Lower leg skin (tissue), 4 donors: ENCODE measurements at regions not wholly inside any gene's neighbourhood (a gene's known extent, or its start where the extent isn't known, plus 50 kb on each side); places are given as distances from the start of the nearest gene placed in this dataset.
"Not testable (repeated sequence)": the region's sequence is repeated elsewhere in the genome, so short reads cannot be mapped to it uniquely, and the experiment has no call there.

Experiments used
- DNase-seq, 2 donors: peaks; one replicate each; pipeline ENCODE4 v3.0.0-alpha.2; 2019; ENCODE audit warnings: low spot score in 2 of 2
- H3K4me3 ChIP-seq: fragments of 200-600 bp; sonication (generic); 2 replicates; pipeline ENCODE4 v1.5.1; 2017; ENCODE audit warnings: mild to moderate bottlenecking, low read depth; ENCODE audit not compliant: poor library complexity, severe bottlenecking
- POLR2A ChIP-seq, 2 donors: fragments of 450-650 bp; IDR thresholded peaks; one replicate each; pipeline ENCODE4 v1.6.1; 2016 to 2017; ENCODE audit warnings: antibody characterized with exemption in 2 of 2, mild to moderate bottlenecking in 1 of 2, moderate library complexity in 1 of 2
- whole genome bisulfite sequencing, 2 donors: methylation state at CpG; one replicate each; pipeline ENCODE4 v1.1.5; 2018; 5-methylcytosine and 5-hydroxymethylcytosine counted together
- intact Hi-C: fragments of 100-400 bp; cut with DNase I; formaldehyde crosslinking; loops from one replicate; pipeline ENCODE4 v1.15.0; 2023; ENCODE audit warnings: low total_unique reads
- TF ChIP-seq, protein P1 (sequence below), 3 donors: fragments of 450-650 bp; IDR thresholded peaks; one replicate each; pipeline ENCODE4 v1.5.1; 2016; ENCODE audit warnings: antibody characterized with exemption in 3 of 3, mild to moderate bottlenecking in 3 of 3, moderate library complexity in 2 of 3

GRCh38 chr6:130644175-130644574 lies 183.0 kb upstream of the SMLR1 start:
- 95 to 100% methylated on average over 2 of the region's 2 CpGs for WGBS, 2 donors
- TF ChIP-seq POLR2A (IDR thresholded peaks at IDR 0.05) = no peak
- TF ChIP-seq, protein P1, sequence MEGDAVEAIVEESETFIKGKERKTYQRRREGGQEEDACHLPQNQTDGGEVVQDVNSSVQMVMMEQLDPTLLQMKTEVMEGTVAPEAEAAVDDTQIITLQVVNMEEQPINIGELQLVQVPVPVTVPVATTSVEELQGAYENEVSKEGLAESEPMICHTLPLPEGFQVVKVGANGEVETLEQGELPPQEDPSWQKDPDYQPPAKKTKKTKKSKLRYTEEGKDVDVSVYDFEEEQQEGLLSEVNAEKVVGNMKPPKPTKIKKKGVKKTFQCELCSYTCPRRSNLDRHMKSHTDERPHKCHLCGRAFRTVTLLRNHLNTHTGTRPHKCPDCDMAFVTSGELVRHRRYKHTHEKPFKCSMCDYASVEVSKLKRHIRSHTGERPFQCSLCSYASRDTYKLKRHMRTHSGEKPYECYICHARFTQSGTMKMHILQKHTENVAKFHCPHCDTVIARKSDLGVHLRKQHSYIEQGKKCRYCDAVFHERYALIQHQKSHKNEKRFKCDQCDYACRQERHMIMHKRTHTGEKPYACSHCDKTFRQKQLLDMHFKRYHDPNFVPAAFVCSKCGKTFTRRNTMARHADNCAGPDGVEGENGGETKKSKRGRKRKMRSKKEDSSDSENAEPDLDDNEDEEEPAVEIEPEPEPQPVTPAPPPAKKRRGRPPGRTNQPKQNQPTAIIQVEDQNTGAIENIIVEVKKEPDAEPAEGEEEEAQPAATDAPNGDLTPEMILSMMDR (IDR thresholded peaks at IDR 0.05) = no peak
- H3K4me3 ChIP-seq = no peak overlapping the region
- DNase-seq = no peak
- intact Hi-C loops = no loop called here

DNA sequence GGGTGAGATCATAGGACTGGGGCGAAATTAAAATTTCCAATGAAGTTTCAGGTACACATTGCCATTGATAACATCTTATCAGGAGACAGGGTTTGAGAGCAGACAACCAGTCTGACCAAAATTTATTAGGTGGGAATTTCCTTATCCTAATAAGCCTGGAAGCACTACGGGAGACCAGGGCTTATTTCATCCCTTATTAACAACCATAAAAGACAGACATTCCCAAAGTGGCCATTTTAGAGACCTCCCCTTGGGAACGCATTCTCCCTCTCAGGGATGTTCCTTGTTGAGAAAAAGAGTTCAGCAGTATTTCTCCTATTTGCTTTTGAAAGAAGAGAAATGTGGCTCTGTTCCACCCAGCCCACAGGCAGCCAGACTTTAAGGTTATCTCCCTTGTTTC lies 182.4 kb upstream of the SMLR1 start:
- WGBS, 2 donors = 84 to 94% methylated on average over 3 of the region's 3 CpGs
- DNase-seq, intact Hi-C loops, H3K4me3 ChIP-seq: not testable (repeated sequence)

GRCh38 chr6:130647246-130647645 lies 180.0 kb upstream of the SMLR1 start:
- no peak for DNase-seq
- H3K4me3 ChIP-seq = no peak overlapping the region
- TF ChIP-seq, protein P1 (IDR thresholded peaks at IDR 0.05) = no peak
- TF ChIP-seq POLR2A (IDR thresholded peaks at IDR 0.05) = no peak
- intact Hi-C loops = no loop called here

GRCh38 chr6:130655586-130655985 lies 171.6 kb upstream of the SMLR1 start:
- DNase-seq = no peak
- no peak overlapping the region for H3K4me3 ChIP-seq
- 88 to 90% methylated on average over 1 of the region's 1 CpG for WGBS, 2 donors
- intact Hi-C loops = no loop called here
- TF ChIP-seq POLR2A (IDR thresholded peaks at IDR 0.05) = no peak
- TF ChIP-seq, protein P1 (IDR thresholded peaks at IDR 0.05) = no peak

DNA sequence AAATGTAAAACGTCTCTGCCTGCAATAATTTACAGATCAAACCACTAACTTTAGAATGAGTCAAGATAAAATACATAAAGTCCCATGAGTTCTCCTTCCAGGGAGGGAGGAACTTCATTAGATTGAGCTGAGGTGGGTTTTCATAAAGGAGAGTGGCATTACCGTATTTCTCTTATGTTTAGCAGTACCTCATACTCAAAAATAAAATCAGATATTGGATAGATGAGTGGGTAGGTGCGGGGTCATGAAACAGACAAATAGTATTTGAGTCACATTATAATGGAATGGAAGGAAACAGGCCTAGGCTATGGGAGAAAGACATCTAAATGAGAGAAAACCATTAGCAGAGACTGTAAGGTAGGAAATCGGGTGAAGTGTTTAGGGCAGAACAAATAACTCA lies 166.1 kb upstream of the SMLR1 start:
- WGBS, 2 donors = 82 to 91% methylated on average over 4 of the region's 4 CpGs
- TF ChIP-seq, protein P1 (IDR thresholded peaks at IDR 0.05) = no peak
- no peak for TF ChIP-seq POLR2A (IDR thresholded peaks at IDR 0.05)
- H3K4me3 ChIP-seq = no peak overlapping the region
- intact Hi-C loops = no loop called here
- DNase-seq = no peak

- 89 to 94% methylated on average over 2 of the region's 2 CpGs for WGBS, 2 donors
- TF ChIP-seq, protein P1 (IDR thresholded peaks at IDR 0.05) = no peak
- TF ChIP-seq POLR2A (IDR thresholded peaks at IDR 0.05) = no peak
- H3K4me3 ChIP-seq = no peak overlapping the region
- DNase-seq = no peak
- intact Hi-C loops = no loop called here
Measured at GRCh38 chr6:130666786-130667185, 160.4 kb upstream of the SMLR1 start.
